Esophagus muscularis mucosa (tissue), 3 donors: ENCODE measurements at regions not wholly inside any gene's neighbourhood (a gene's known extent, or its start where the extent isn't known, plus 50 kb on each side); places are given as distances from the start of the nearest gene placed in this dataset.

ENCODE experiments used
- CTCF ChIP-seq, 3 experiments: fragments of 200-600 bp in 2 of 3; fragments of 450-650 bp in 1 of 3; sonication (generic) in 2 of 3; IDR thresholded peaks; one replicate each; pipeline ENCODE4 v1.5.1; 2017 to 2019; ENCODE audit warnings: antibody characterized with exemption in 3 of 3, mild to moderate bottlenecking in 2 of 3, moderate library complexity in 1 of 3
- POLR2AphosphoS5 ChIP-seq, 2 donors: sonication (generic); formaldehyde crosslinking; IDR thresholded peaks; one replicate each; pipeline ENCODE4 v1.6.1; 2017; ENCODE audit warnings: antibody characterized with exemption in 2 of 2

- TF ChIP-seq CTCF (IDR thresholded peaks at IDR 0.05) (no peak), POLR2AphosphoS5 (IDR thresholded peaks at IDR 0.05) (no peak)
These were observed 81.0 kb downstream of the SEMA4F start for GRCh38 chr2:74735009-74735408.
